ENCODE measurements at regions not wholly inside any gene's neighbourhood (a gene's known extent, or its start where the extent isn't known, plus 50 kb on each side); places are given as distances from the start of the nearest gene placed in this dataset.
"Not testable (repeated sequence)": the region's sequence is repeated elsewhere in the genome, so short reads cannot be mapped to it uniquely, and the experiment has no call there.

DNA sequence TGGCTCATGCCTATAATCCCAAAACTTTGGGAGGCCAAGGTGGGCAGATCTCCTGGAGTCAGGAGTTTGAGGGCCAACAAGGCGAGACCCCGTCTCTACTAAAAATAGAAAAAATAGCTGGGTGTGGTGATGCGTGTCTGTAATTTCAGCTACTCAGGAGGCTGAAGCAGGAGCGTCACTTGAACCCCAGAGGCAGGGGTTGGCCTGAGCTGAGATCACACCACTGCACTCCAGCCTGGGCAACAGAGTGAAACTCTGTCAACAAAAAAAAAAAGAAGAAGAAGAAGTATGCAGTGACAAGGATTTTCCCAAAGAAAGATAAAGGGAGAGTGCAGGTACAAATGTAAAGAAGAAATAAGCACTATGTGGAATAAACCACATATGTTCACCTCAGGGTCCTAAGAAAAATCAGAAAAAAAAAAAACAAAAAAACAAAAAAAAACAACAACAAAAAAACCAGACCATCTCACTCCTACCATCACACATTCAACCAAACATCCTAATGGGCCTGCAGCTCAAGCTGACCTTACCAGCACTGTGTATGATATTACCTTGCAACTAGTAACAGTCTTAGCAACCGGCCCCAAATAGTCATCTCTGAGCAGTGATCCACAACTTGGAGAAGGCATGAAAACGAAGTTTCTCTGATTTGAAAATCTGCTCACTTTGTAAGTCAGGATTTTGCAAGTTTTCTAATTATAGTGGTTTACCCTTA lies 296.7 kb upstream of the PROK2 start:
- peak overlapping the region; percentile 28 to 86 (median 64) for H3K4me2 ChIP-seq
- H3K36me3 ChIP-seq: no peaks in the 10 kb centered on the region
- H3K9ac ChIP-seq: 0 out of 22 replicates have a peak overlapping the region, but pooled peaks of 1 of the 11 experiments have one; percentile 29
- peak overlapping the region in 5 of 11 experiments; percentile 3 to 74 (median 13); a peak in 5 of 22 replicates for H3K27ac ChIP-seq
- peaks cover 2 to 14% (median 9%) of the 10 kb centered on the region in 11 experiments for H3K9me3 ChIP-seq (replicated peaks in 1 of 11)
- peaks cover 64 to 80% (median 73%) of the 10 kb centered on the region in 10 experiments for H3K4me1 ChIP-seq
- H3K4me3 ChIP-seq: no peak overlapping the region
- H4K20me1 ChIP-seq: no peaks in the 10 kb centered on the region
- H3K27me3 ChIP-seq: no peaks in the 10 kb centered on the region
- TF ChIP-seq Cebpa-rat (IDR thresholded peaks at IDR 0.05): no peak

GRCh38 chr3:72080800-72081199 lies 295.9 kb upstream of the PROK2 start:
- H4K20me1 ChIP-seq: no peaks in the 10 kb centered on the region
- H3K9me3 ChIP-seq (replicated peaks in 1 of 11): peaks cover 10 to 22% (median 17%) of the 10 kb centered on the region in 11 experiments
- peaks cover 56 to 72% (median 65%) of the 10 kb centered on the region in 10 experiments for H3K4me1 ChIP-seq
- peak overlapping the region in 3 of 11 experiments; percentile 37 to 74 (median 67); a peak in 5 of 22 replicates for H3K27ac ChIP-seq
- no peaks in the 10 kb centered on the region for H3K27me3 ChIP-seq
- H3K36me3 ChIP-seq: 0 out of 22 replicates have a peak, but pooled peaks cover 0 to 2% (median 0%) of the 10 kb centered on the region in 11 experiments
- peak overlapping the region in 10 of 11 experiments; percentile 49 to 86 (median 68); a peak in 19 of 22 replicates for H3K4me2 ChIP-seq
- TF ChIP-seq Cebpa-rat (IDR thresholded peaks at IDR 0.05): no peak
- H3K9ac ChIP-seq: no peak overlapping the region
- H3K4me3 ChIP-seq: no peak overlapping the region

DNA sequence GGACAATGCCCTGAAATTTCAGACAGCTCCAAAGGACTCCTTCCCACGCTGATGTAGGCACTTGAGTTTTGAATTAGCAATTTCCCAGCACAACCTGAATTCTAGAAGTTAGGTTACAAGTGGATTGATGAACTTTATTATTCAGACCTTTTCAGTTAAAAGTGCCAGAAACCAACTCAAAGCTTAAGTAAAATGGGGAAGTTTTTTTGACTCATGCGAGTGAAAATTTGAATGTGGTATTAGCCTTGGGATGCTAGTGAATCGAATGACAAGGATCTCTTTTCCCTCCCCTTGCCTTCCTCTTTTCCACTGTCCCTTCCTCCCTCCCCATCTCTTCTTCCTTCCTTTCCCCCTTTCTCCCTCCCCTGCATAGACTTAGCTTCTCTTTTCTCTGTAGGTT lies 295.1 kb upstream of the PROK2 start:
- H3K4me1 ChIP-seq: peaks cover 49 to 67% (median 60%) of the 10 kb centered on the region in 10 experiments
- peak overlapping the region in 8 of 11 experiments; percentile 29 to 86 (median 72); a peak in 15 of 22 replicates for H3K4me2 ChIP-seq
- no peaks in the 10 kb centered on the region for H3K27me3 ChIP-seq
- H3K27ac ChIP-seq: peak overlapping the region in 3 of 11 experiments; percentile 37 to 74 (median 67); a peak in 6 of 22 replicates
- peaks cover 17 to 29% (median 24%) of the 10 kb centered on the region in 11 experiments for H3K9me3 ChIP-seq (replicated peaks in 1 of 11)
- no peaks in the 10 kb centered on the region for H4K20me1 ChIP-seq
- no peak for TF ChIP-seq Cebpa-rat (IDR thresholded peaks at IDR 0.05)
- no peak overlapping the region for H3K4me3 ChIP-seq
- peaks cover 0 to 9% (median 0%) of the 10 kb centered on the region in 11 experiments; a peak in 1 of 22 replicates for H3K36me3 ChIP-seq
- H3K9ac ChIP-seq: 0 out of 22 replicates have a peak overlapping the region, but pooled peaks of 1 of the 11 experiments have one; percentile 27

GRCh38 chr3:72079369-72079872 lies 294.5 kb upstream of the PROK2 start:
- Histone ChIP-seq H4K20me1 (no peaks in the 10 kb centered on the region), H3K9ac (0 out of 22 replicates have a peak overlapping the region, but pooled peaks of 1 of the 11 experiments have one; percentile 27), H3K9me3 (replicated peaks in 1 of 11) (peaks cover 21 to 34% (median 29%) of the 10 kb centered on the region in 11 experiments), H3K4me1 (peaks cover 46 to 67% (median 58%) of the 10 kb centered on the region in 10 experiments), H3K4me2 (peak overlapping the region in 5 of 11 experiments; percentile 46 to 86 (median 73); a peak in 8 of 22 replicates), H3K36me3 (peaks cover 0 to 11% (median 0%) of the 10 kb centered on the region in 11 experiments; a peak in 1 of 22 replicates), H3K27me3 (no peaks in the 10 kb centered on the region), H3K27ac (peak overlapping the region in 2 of 11 experiments; percentile 67 to 74; a peak in 4 of 22 replicates), H3K4me3 (no peak overlapping the region)
- TF ChIP-seq Cebpa-rat (IDR thresholded peaks at IDR 0.05): no peak

- Histone ChIP-seq H3K4me2 (peak overlapping the region; percentile 37 to 86 (median 49); a peak in 21 of 22 replicates), H3K4me3 (no peak overlapping the region), H4K20me1 (no peaks in the 10 kb centered on the region), H3K9me3 (replicated peaks in 1 of 11) (peaks cover 21 to 36% (median 31%) of the 10 kb centered on the region in 11 experiments), H3K27ac (no peak overlapping the region), H3K36me3 (peaks cover 0 to 11% (median 0%) of the 10 kb centered on the region in 11 experiments; a peak in 1 of 22 replicates), H3K27me3 (no peaks in the 10 kb centered on the region), H3K4me1 (peaks cover 46 to 67% (median 58%) of the 10 kb centered on the region in 10 experiments), H3K9ac (no peak overlapping the region)
- no peak for TF ChIP-seq Cebpa-rat (IDR thresholded peaks at IDR 0.05)
These were observed 293.9 kb upstream of the PROK2 start for GRCh38 chr3:72078676-72079368.

DNA sequence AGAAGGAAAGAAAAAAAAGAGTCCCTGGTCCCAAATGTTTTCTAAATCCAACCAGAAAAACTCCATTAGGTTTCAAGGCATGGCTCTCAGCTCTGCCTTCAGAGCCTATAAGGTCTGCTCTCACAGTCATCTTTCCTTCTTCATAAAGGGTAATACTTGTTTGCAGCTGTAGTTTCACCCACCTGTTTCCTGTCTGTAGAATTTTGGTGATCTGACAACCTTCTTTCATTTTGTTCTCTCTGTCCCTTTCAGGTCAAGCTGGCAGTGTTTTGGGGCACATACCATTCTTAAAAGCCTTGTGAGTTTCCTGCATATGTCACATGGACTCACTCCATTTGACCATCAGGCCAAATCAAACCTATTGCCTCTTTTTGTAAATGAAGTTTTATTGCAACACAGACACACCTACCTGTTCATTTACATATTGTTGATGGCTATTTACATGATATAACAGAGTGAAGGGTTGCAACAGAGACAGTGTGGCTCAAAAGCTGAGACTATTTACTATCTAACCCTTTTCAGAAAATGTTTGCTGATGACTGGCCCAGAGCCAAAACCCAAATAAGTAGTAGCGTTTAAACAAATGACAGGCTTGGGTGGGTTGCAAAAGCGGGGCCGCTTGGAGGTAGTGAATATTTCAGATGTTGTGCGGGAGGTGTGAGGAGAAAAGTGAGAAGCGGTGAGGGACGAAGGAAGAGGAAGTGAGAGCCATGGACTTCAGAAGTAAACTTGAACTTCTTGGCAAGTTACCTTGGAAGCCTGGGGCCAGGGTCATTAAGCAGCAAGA lies 292.7 kb upstream of the PROK2 start:
- no peak overlapping the region for H3K4me3 ChIP-seq
- H3K27ac ChIP-seq: no peak overlapping the region
- no peak for TF ChIP-seq Cebpa-rat (IDR thresholded peaks at IDR 0.05)
- H3K36me3 ChIP-seq: peaks cover 0 to 11% (median 0%) of the 10 kb centered on the region in 11 experiments; a peak in 1 of 22 replicates
- peak overlapping the region; percentile 37 to 86 (median 49); a peak in 20 of 22 replicates for H3K4me2 ChIP-seq
- H3K4me1 ChIP-seq: peaks cover 38 to 56% (median 49%) of the 10 kb centered on the region in 10 experiments
- H4K20me1 ChIP-seq: no peaks in the 10 kb centered on the region
- no peaks in the 10 kb centered on the region for H3K27me3 ChIP-seq
- peaks cover 21 to 44% (median 33%) of the 10 kb centered on the region in 11 experiments for H3K9me3 ChIP-seq (replicated peaks in 1 of 11)
- no peak overlapping the region for H3K9ac ChIP-seq

DNA sequence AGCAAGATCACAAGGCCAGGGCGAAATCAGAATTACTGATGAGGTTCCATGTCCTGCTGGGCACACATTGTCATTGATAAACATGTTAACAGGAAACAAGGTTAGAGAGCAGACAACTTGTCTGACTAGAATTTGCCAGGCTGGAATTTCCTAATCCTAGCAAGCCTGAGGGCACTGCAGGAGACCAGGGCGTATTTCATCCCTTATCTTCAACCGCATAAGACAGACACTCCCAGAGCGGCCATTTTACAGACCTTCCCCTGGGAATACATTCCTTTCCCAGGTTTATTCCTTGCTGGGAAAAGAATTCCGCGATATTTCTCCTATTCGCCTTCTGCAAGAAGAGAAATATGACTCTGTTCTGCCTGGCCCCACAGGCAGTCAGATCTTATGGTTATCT lies 290.9 kb upstream of the PROK2 start:
- Histone ChIP-seq H3K4me1 (peaks cover 22 to 38% (median 31%) of the 10 kb centered on the region in 10 experiments), H3K9me3 (replicated peaks in 1 of 11) (peaks cover 21 to 44% (median 33%) of the 10 kb centered on the region in 11 experiments), H3K36me3 (peaks cover 0 to 11% (median 0%) of the 10 kb centered on the region in 11 experiments; a peak in 1 of 22 replicates)
- not testable (repeated sequence) for H3K4me3 ChIP-seq, H3K27me3 ChIP-seq, H3K9ac ChIP-seq, H4K20me1 ChIP-seq, H3K27ac ChIP-seq, H3K4me2 ChIP-seq

GRCh38 chr3:72071624-72072023 lies 286.7 kb upstream of the PROK2 start:
- no peaks in the 10 kb centered on the region for H3K27me3 ChIP-seq
- H3K4me2 ChIP-seq: no peak overlapping the region

More at GRCh38 chr3:72071624-72072023, 286.7 kb upstream of the PROK2 start:
- Histone ChIP-seq H3K4me1 (no peaks in the 10 kb centered on the region), H3K9me3 (replicated peaks in 1 of 11) (peaks cover 19 to 33% (median 26%) of the 10 kb centered on the region in 11 experiments), H3K9ac (no peak overlapping the region), H3K4me3 (no peak overlapping the region), H3K27ac (no peak overlapping the region), H4K20me1 (no peaks in the 10 kb centered on the region), H3K36me3 (peaks cover 0 to 11% (median 0%) of the 10 kb centered on the region in 11 experiments; a peak in 1 of 22 replicates)
- TF ChIP-seq Cebpa-rat (IDR thresholded peaks at IDR 0.05): no peak

All from BLaER1 treated with 17β-estradiol and CSF1 and Interleukin-3, amounts not matched to agents 10 nM and 100 nM (cell line).